WERI-Rb-1 (cell line): ENCODE measurements at regions not wholly inside any gene's neighbourhood (a gene's known extent, or its start where the extent isn't known, plus 50 kb on each side); places are given as distances from the start of the nearest gene placed in this dataset.

Source experiments
- DNase-seq: peaks from one replicate; pipeline ENCODE4 v3.0.0-alpha.2; 2020
- H3K27ac ChIP-seq: fragments of 250-450 bp; sonication (Bioruptor Pico); 2 replicates; pipeline ENCODE4 v1.5.1; 2020; ENCODE audit warnings: mild to moderate bottlenecking, moderate library complexity
- H3K27me3 ChIP-seq: fragments of 250-450 bp; sonication (Bioruptor Pico); 2 replicates; pipeline ENCODE4 v1.5.1; 2021; ENCODE audit warnings: mild to moderate bottlenecking, low read depth, moderate library complexity; ENCODE audit not compliant: insufficient read depth, severe bottlenecking
- H3K36me3 ChIP-seq: fragments of 250-450 bp; sonication (Bioruptor Pico); 2 replicates; pipeline ENCODE4 v1.5.1; 2020; ENCODE audit warnings: mild to moderate bottlenecking, moderate library complexity
- H3K4me3 ChIP-seq: 2 replicates; pipeline ENCODE4 v1.5.1; 2011; ENCODE audit warnings: low read depth, mild to moderate bottlenecking, control low read depth, low read length
- H3K9me3 ChIP-seq: fragments of 250-450 bp; sonication (Bioruptor Pico); 2 replicates; pipeline ENCODE4 v1.5.1; 2021; ENCODE audit warnings: mild to moderate bottlenecking, moderate library complexity; ENCODE audit not compliant: severe bottlenecking
- TF ChIP-seq, protein P1 (sequence below): IDR thresholded peaks from 2 replicates; pipeline ENCODE4 v1.5.1; 2011; ENCODE audit warnings: low read depth, mild to moderate bottlenecking, control low read depth, inconsistent platforms, low read length

DNA sequence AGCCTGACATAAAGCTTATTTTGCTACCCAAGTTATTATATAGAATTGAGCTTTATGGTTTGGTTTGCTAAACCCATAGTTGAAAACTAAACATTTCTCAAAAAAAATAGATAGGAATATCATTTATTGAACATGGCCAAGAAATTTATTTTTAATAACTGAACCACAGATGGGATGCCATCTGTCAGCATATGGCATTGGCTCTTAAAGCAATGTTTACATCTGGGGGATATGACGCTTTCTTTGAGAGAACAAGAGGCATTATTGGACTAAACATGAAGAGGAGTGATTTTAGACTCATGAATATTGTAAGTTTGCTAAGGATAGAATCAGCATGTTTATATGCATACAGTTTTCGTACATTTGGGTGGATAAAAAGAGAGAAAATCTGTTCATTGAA lies 132.6 kb upstream of the SLIT2 start:
- no peaks in the 10 kb centered on the region for H3K27me3 ChIP-seq
- no peak for DNase-seq
- no peak overlapping the region for H3K4me3 ChIP-seq
- H3K27ac ChIP-seq = no peak overlapping the region
- TF ChIP-seq, protein P1, sequence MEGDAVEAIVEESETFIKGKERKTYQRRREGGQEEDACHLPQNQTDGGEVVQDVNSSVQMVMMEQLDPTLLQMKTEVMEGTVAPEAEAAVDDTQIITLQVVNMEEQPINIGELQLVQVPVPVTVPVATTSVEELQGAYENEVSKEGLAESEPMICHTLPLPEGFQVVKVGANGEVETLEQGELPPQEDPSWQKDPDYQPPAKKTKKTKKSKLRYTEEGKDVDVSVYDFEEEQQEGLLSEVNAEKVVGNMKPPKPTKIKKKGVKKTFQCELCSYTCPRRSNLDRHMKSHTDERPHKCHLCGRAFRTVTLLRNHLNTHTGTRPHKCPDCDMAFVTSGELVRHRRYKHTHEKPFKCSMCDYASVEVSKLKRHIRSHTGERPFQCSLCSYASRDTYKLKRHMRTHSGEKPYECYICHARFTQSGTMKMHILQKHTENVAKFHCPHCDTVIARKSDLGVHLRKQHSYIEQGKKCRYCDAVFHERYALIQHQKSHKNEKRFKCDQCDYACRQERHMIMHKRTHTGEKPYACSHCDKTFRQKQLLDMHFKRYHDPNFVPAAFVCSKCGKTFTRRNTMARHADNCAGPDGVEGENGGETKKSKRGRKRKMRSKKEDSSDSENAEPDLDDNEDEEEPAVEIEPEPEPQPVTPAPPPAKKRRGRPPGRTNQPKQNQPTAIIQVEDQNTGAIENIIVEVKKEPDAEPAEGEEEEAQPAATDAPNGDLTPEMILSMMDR = no peak
- H3K36me3 ChIP-seq = no peaks in the 10 kb centered on the region
- H3K9me3 ChIP-seq = no peaks in the 10 kb centered on the region

DNA sequence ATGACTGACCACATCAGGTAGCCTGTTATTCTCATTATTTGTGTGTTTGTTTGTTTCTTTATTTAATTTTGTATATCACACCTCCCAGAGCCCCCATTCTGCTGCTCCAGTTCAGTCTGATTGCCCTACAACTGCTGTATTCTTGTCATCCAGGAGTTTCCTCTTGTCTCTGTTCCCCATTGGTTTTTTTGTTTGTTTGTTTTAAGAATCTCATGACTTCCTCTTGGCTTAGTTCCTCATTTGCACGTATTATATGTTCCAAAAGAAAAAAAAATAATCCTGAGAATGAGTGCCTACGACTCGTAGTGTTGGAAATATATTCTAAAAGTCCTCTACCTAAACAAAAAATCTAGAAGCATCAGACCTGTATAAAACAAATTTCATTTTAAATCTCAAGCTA lies 142.3 kb upstream of the SLIT2 start:
- Histone ChIP-seq H3K4me3 (no peak overlapping the region), H3K9me3 (no peaks in the 10 kb centered on the region), H3K27ac (no peak overlapping the region), H3K36me3 (no peaks in the 10 kb centered on the region), H3K27me3 (no peaks in the 10 kb centered on the region)
- no peak for DNase-seq
- TF ChIP-seq, protein P1 = no peak

DNA sequence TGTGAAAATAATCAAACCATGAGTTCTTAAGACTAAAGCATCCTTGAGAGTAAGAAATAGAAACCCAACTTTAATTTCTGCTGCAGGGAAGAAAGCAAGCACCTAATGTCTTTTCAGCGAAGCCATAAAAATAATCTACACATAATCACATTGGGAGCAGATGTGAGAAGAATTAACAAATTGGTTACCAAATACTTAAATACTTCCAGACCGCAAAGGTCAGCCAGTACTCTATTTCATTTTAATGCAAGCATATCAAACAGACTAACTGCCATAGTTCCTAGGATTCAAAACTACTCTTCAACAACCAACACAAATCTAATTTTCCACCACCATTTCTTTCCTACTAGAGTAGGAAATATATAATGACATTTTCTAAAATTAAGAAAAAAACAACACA lies 144.8 kb upstream of the SLIT2 start:
- no peak for DNase-seq
- TF ChIP-seq, protein P1 = no peak
- H3K36me3 ChIP-seq = no peaks in the 10 kb centered on the region
- H3K4me3 ChIP-seq = no peak overlapping the region
- no peaks in the 10 kb centered on the region for H3K9me3 ChIP-seq
- no peak overlapping the region for H3K27ac ChIP-seq
- no peaks in the 10 kb centered on the region for H3K27me3 ChIP-seq

DNA sequence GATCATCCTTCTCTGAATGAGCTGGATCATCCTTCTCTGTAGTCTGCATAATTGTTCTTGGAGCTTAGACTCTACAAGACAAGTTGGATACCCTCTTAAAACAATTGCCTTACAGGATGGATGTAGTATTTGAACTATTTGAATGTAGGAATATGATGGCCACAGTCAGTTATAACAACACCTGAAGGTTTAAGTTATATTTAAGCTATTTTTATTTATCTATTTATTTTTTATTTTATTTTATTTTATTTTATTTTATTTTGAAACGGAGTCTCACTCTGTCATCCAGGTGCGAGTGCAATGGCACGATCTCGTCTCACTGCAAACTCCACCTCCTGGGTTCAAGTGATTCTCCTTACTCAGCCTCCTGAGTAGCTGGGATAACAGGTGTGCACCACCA lies 149.9 kb upstream of the SLIT2 start:
- DNase-seq = no peak
- Histone ChIP-seq H3K27ac (no peak overlapping the region), H3K4me3 (no peak overlapping the region), H3K36me3 (no peaks in the 10 kb centered on the region), H3K9me3 (no peaks in the 10 kb centered on the region), H3K27me3 (no peaks in the 10 kb centered on the region)
- TF ChIP-seq, protein P1 = no peak

DNA sequence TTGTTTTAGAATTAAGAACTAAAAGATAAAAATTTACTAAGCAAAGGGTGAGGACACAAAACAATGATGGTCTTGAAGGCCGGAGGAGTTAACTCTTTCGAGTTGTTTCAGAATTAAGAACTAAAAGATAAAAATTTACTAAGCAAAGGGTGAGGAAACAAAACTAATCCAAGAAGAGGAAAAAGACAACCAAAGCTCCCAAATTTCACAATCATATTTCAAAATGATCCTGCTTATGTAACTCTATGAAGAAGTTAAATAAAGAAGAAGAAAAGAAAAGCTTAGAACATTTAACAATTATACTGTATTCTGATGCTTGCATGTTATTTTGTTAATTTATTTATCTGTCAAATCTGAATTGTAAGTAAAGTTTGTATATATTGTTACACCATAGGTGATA lies 154.8 kb upstream of the SLIT2 start:
- TF ChIP-seq, protein P1 = no peak
- Histone ChIP-seq H3K4me3 (no peak overlapping the region), H3K36me3 (no peaks in the 10 kb centered on the region), H3K27ac (no peak overlapping the region), H3K9me3 (peaks cover 3% of the 10 kb centered on the region), H3K27me3 (no peaks in the 10 kb centered on the region)
- DNase-seq = no peak

DNA sequence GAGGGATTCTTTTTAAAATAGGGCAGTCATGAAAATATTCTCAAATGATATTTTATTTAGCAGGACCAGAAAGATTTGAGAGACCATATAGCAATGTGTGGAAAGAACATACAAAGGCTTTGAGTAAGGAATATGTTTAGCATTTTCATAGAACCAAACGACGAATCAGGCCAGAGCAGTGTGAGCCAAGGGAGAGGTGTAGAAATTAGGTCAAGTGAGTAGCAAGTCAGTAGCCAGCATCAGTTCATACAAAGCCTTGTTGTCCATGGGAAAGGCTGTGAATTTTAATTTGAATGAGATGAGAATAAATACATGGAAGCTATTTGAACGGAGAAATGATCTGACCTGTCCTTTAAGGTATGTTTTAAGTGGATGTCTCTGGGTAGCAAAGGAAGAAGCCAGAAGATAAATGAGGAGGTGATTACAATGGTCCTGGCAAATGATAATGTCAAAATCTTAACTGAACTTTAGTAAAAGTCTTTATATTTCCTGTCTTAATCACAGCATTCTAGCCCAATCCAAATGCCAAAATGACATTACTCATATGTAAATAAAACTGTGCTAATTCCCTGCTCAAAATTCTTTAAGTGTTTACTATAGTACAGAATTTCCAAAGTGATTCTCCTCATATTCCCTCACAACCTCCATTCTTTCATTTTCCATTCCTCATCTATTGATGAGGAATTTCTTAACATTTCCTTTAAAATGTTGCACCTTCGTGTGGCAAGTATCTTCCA lies 155.7 kb upstream of the SLIT2 start:
- no peaks in the 10 kb centered on the region for H3K27me3 ChIP-seq
- no peak for DNase-seq
- no peaks in the 10 kb centered on the region for H3K36me3 ChIP-seq
- H3K4me3 ChIP-seq = no peak overlapping the region
- TF ChIP-seq, protein P1 = no peak
- H3K27ac ChIP-seq = no peak overlapping the region
- peaks cover 3% of the 10 kb centered on the region for H3K9me3 ChIP-seq
